ENCODE measurements at regions not wholly inside any gene's neighbourhood (a gene's known extent, or its start where the extent isn't known, plus 50 kb on each side); places are given as distances from the start of the nearest gene placed in this dataset.

GRCh38 chr13:50243931-50244330, 228.7 kb downstream of the KCNRG start:
- intact Hi-C loops (cut with DNase I), result no loop called here
- 87 to 93% (median 91%) methylated on average over 2 of the region's 2 CpGs for WGBS, 4 donors
- TF ChIP-seq CTCF (IDR thresholded peaks at IDR 0.05) (no peak), POLR2A (IDR thresholded peaks at IDR 0.05) (no peak)
- Histone ChIP-seq H3K4me1 (peaks cover 0 to 23% (median 1%) of the 10 kb centered on the region in 12 donors), H3K9me3 (no peaks in the 10 kb centered on the region), H3K36me3 (no peaks in the 10 kb centered on the region), H3K27ac (peak overlapping the region in 1 of 12 donors; percentile 38), H3K4me3 (no peak overlapping the region), H3K27me3 (no peaks in the 10 kb centered on the region)
- ATAC-seq, result no peak
- DNase-seq, result no peak

GRCh38 chr13:50244355-50244712, 229.1 kb downstream of the KCNRG start:
- intact Hi-C loops (cut with DNase I), result no loop called here
- H3K27ac ChIP-seq, result peak overlapping the region in 1 of 12 donors; percentile 38

GRCh38 chr13:50244713-50245574, 229.7 kb downstream of the KCNRG start:
- TF ChIP-seq POLR2A (IDR thresholded peaks at IDR 0.05), result no peak
- ATAC-seq (peak in 3 of 4 donors; percentile 39 to 80 (median 52)), DNase-seq (no peak)
- Histone ChIP-seq H3K36me3 (no peaks in the 10 kb centered on the region), H3K27ac (peak overlapping the region in 1 of 12 donors; percentile 38), H3K4me3 (no peak overlapping the region), H3K27me3 (no peaks in the 10 kb centered on the region), H3K9me3 (no peaks in the 10 kb centered on the region), H3K4me1 (peaks cover 0 to 30% (median 1%) of the 10 kb centered on the region in 12 donors)
- intact Hi-C loops (cut with DNase I), result no loop called here
- 82 to 90% (median 88%) methylated on average over 7 of the region's 7 CpGs for WGBS, 4 donors

More at GRCh38 chr13:50244355-50244712, 229.1 kb downstream of the KCNRG start:
- Histone ChIP-seq H3K27me3 (no peaks in the 10 kb centered on the region), H3K4me3 (no peak overlapping the region), H3K9me3 (no peaks in the 10 kb centered on the region), H3K36me3 (no peaks in the 10 kb centered on the region), H3K4me1 (peaks cover 0 to 27% (median 1%) of the 10 kb centered on the region in 12 donors)
- no peak for DNase-seq
- WGBS, 4 donors, result 56 to 76% (median 69%) methylated on average over 6 of the region's 6 CpGs
- ATAC-seq, result peak in 1 of 4 donors; percentile 30
- TF ChIP-seq CTCF (IDR thresholded peaks at IDR 0.05) (no peak), POLR2A (IDR thresholded peaks at IDR 0.05) (no peak)

- H3K27me3 ChIP-seq, result no peaks in the 10 kb centered on the region
- DNase-seq (no peak), ATAC-seq (no peak)
- WGBS, 4 donors, result 99 to 100% (median 100%) methylated on average over 1 of the region's 1 CpG
- no peaks in the 10 kb centered on the region for H3K36me3 ChIP-seq
- H3K27ac ChIP-seq, result no peak overlapping the region
- H3K4me1 ChIP-seq, result peaks cover 0 to 34% (median 1%) of the 10 kb centered on the region in 12 donors
- TF ChIP-seq POLR2A (IDR thresholded peaks at IDR 0.05), result no peak
- TF ChIP-seq CTCF (IDR thresholded peaks at IDR 0.05), result no peak
- intact Hi-C loops (cut with DNase I), result no loop called here
- H3K4me3 ChIP-seq, result no peak overlapping the region
- no peaks in the 10 kb centered on the region for H3K9me3 ChIP-seq
Measured at GRCh38 chr13:50247223-50247622, 232.0 kb downstream of the KCNRG start.

Measured in heart left ventricle (tissue), 16 donors.